ENCODE measurements at regions not wholly inside any gene's neighbourhood (a gene's known extent, or its start where the extent isn't known, plus 50 kb on each side); places are given as distances from the start of the nearest gene placed in this dataset.
A peak's percentile ranks its signal among the peaks of the same experiment; 100 is the strongest.

- DNase-seq = peak; percentile 37
These were observed 164.5 kb downstream of the ZNF608 start for GRCh38 chr5:124581738-124582560.

DNA sequence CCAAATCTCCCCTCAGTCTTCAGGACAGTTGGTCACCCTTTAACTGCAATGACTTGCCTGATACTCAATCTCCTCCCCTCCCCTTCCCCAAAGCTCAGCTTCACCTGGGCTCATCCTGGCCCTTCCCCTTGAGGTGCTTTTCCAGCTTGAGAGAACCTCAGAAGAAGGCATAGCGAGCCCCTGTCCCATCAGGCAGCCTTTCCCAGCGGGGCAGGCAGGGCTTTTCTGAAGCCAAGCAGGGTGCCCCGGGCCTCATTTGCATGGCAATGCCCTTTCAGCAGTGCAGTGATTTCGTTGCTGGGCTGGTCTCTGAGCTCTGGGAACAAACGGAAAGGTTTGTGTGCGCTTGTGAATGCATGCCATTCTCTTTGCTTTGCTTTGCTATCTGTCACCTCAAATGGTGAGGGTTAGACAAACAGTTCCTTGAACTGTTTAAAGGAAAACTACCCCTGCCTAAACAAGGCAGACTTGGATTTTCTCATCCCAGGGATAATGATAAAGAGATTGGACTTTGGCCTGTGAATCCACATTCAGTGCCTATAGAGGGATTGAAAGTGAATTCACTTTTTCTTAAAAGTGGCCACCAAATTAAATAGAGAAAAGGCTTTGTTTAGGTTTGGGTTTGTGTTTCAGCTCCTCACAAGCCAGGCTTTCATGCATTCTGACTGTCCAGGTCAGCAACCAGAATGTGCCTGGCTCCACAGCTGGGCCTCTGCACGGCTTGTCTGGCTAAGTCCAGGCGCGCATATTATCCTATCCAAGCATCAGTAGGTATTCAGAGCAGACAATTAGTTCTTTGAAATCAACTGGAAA lies 165.3 kb downstream of the ZNF608 start:
- DNase-seq = no peak

DNA sequence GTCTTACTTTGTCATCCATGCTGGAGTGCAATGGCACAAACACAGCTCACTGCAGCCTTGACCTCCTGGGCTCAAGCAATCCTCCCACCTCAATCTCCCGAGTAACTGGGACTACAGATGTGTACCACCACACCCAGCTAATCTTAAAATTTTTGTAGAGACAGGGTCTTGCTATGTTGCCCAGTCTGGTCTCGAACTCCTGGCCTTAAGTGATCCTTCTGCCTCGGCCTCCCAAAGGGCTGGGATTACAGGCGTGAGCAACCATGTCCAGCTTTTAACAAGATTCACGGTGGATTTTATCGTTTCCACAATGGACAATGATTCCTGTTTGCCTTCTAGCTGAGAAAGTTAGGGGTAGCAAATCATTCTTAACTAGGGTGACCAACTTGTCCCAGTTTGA lies 165.9 kb downstream of the ZNF608 start:
- DNase-seq = no peak

DNA sequence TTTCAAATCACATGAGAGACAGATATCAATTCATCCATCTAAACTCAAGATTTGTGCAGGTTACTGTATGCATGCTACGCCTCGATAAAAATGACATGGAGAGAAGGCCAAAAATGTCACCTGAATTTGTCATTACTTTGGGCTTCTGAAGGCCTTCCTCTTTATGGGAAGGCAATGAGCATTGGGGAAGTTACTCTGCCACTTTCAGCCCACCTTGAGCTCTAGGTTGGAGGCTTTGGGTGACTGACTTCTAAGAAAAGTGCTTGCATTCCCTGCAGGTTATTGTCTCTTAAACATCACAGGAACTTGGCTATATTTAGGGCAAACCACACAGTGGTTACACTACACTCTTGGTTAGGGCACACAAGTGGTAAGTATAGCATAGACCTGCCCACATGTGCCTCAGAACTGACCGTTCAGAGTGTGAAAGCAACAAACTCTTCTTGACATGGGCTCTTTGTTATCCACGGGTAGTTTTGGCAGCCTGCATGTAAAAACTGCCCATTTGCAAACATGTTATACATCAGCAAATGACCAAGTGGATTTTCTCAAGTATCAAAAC lies 169.5 kb downstream of the ZNF608 start:
- no peak for DNase-seq

GRCh38 chr5:124575725-124576124 lies 170.7 kb downstream of the ZNF608 start:
- DNase-seq = no peak

GRCh38 chr5:124574521-124575436 lies 171.7 kb downstream of the ZNF608 start:
- no peak for DNase-seq

- no peak for DNase-seq
These were observed 173.5 kb downstream of the ZNF608 start for GRCh38 chr5:124572971-124573370.

DNA sequence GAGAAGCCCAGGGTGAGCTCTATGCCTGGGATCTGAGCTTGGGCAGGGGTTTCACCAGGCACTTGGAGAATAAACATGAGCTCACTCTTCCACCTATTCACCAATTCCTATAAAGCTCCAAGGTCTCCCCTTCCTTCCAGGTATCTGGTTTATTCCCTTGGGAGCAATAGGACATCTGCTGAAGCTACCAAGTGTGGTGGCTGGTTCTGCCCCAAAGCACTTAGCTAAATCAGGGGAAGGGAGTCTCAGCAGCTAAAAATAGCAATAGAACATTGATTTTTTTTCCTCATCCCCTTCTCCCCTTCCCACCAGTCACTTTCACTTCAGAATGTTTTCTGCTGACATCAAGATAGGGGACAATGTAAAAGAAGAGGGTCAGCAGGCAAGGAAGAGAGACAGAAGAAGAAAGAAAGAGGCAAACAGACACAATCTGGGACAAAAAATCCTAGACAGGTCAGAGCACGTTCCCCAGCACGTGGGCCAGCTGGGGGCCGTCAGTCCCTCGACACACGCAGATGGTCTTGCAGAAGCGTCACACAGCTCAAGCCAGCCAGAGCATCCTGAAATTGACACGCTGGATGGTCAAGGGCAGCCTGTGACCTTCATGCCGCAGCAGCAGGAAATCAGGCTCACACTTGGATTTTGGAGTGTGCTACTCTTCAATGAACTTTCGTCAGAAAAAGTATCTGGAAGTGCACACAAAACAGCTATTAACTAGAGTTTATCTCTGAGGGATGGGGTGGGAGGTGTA lies 176.0 kb downstream of the ZNF608 start:
- DNase-seq = no peak

- no peak for DNase-seq
These were observed 179.5 kb downstream of the ZNF608 start for GRCh38 chr5:124566875-124567450.

DNA sequence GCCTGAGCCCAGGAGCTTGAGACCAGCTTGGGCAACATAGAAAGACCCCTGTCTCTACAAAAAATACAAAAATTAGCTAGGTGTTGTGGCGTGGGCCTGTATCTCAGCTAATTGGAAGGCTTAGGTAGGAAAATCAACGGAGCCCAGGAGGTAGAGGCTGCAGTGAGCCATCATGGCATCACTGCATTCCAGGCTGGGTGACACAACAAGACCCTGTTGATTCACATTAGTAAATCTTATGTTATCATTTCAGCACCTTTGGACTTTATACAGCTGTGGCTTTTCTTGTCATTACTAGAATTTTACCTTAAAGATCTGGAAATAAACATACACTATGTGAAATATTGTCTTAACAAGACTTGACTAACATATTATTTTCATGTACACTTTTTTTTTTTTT lies 185.0 kb downstream of the ZNF608 start:
- no peak for DNase-seq

GRCh38 chr5:124560370-124560769 lies 186.1 kb downstream of the ZNF608 start:
- no peak for DNase-seq

DNA sequence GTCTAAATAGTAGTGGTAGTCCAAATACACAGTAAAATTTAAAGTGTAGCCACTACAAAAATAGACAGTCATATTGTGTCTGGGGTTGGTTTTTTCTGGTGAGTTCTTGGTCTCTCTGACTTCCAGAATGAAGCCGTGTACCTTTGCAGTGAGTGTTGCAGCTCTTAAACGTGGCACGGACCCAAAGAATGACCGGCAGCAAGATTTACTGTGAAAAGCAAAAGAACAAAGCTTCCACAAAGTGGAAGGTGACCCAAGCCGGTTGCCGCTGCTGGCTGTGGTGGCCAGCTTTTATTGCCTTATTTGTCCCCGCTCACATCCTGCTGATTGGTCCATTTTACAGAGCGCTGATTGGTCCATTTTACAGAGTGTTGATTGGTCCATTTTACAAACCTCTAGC lies 188.7 kb downstream of the ZNF608 start:
- DNase-seq = no peak

DNA sequence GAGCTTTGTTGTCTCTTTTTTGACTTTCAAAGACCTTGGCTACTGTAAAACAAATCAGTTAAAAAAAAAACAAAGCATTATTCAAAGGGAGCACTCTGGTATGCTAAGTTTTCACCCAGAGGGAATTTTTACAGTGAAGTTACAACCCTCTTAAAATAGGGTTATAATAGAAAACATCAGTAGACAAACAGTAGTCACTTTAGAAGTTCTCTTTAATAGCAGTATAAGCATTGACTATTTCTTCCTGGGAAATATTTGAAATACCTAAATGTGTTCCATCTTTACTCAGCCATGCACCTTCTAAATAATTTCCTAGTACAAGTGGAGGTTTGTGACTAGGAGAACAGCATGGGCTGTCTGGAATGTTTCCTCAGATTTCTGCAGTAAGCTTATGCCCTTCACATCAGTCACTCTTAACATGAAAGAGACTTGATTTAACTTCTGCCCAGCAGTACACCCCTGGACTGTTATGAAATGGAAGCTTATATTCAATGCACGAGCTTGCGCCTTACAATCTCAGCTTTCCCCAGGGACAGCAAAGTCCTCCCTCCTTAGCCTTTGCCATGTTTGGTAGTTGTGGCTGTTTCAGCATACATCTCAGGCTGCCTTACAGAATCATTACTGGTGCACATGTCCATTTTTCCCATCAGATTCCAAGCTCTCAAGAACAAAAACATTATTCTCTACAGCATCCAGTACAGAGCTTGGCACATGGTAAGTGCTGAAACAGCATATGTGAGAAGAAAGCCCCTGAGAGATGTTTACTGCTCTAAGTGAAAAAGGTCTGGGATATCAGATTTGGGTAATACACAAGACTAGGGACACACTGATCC lies 191.5 kb downstream of the ZNF608 start:
- no peak for DNase-seq

GRCh38 chr5:124553911-124554310 lies 192.5 kb downstream of the ZNF608 start:
- DNase-seq = no peak

DNA sequence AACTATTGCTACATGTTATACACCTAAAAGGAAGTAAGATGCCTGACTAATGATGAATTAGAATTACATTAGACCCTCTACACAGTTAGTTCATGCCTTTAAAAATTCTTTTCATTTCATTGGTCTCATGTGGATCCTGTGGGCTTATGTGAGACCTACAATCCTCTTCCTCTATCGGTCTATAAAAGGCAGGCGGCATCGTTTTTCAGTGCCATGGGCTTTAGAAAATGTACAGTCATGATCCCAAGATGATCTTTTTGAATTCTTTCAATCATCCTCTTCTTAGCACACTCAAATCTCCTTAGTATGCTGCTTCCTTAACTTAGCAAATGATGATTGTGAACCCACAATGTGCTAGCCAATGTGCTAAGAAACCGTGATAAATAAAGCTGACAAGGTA lies 193.9 kb downstream of the ZNF608 start:
- DNase-seq = no peak

- no peak for DNase-seq
These were observed 194.5 kb downstream of the ZNF608 start for GRCh38 chr5:124551939-124552279.

- DNase-seq = no peak
These were observed 195.7 kb downstream of the ZNF608 start for GRCh38 chr5:124550731-124551130.

GRCh38 chr5:124549891-124550436 lies 196.5 kb downstream of the ZNF608 start:
- no peak for DNase-seq

GRCh38 chr5:124546643-124547042 lies 199.8 kb downstream of the ZNF608 start:
- no peak for DNase-seq

- DNase-seq = no peak
These were observed 201.9 kb downstream of the ZNF608 start for GRCh38 chr5:124544366-124545055.

Data from left hindlimb (tissue), 1 donor.